Endothelial cell of umbilical vein (primary cell): ENCODE measurements at regions not wholly inside any gene's neighbourhood (a gene's known extent, or its start where the extent isn't known, plus 50 kb on each side); places are given as distances from the start of the nearest gene placed in this dataset.

Experiments used
- CTCF ChIP-seq, 2 donors: IDR thresholded peaks; 1 replicate in 1 of 2; 2 replicates in 1 of 2; pipeline ENCODE4 v1.5.1; 2011; ENCODE audit warnings: low read length in 2 of 2, mild to moderate bottlenecking in 2 of 2, moderate library complexity in 2 of 2, control low read depth in 1 of 2, inconsistent platforms in 1 of 2, low read depth in 1 of 2; ENCODE audit not compliant: insufficient read depth in 1 of 2; ENCODE audit errors: extremely low read depth in 1 of 2
- MYC ChIP-seq: IDR thresholded peaks from one replicate; pipeline ENCODE4 v1.6.1; 2011; ENCODE audit warnings: mild to moderate bottlenecking, low read depth, low read length
- POLR2AphosphoS5 ChIP-seq: IDR thresholded peaks from 2 replicates; pipeline ENCODE4 v1.6.1; 2012; ENCODE audit warnings: low read depth, mild to moderate bottlenecking, control low read depth, low read length, moderate library complexity; ENCODE audit not compliant: insufficient read depth

- TF ChIP-seq MYC (no peak), CTCF (IDR thresholded peaks at IDR 0.05; ENCODE audit: extremely low read depth in 1 of 2, insufficient read depth in 1 of 2, low read depth in 1 of 2, low read length in 2 of 2) (no peak), POLR2AphosphoS5 (no peak)
These were observed 93.7 kb downstream of the PRR15 start for GRCh38 chr7:29657288-29657687.
